ENCODE measurements at regions not wholly inside any gene's neighbourhood (a gene's known extent, or its start where the extent isn't known, plus 50 kb on each side); places are given as distances from the start of the nearest gene placed in this dataset.

DNA sequence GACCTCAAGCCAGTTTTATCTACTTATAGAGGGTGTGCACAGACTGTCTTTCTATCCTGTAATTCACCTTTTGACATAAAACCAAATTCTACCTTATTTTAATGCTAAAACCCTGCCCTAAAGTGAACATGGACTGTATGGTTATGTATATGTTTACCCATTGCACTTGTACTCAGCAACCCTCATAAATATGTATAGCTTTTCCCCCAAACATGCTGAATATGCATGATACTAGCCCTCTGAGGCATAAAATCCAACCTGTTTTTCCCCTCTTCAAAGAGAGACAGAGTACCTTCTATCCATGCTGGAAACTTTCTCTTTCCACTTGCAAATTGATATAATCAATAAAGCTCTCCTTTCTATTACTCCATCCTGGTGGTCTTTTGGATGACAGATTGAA lies 267.9 kb upstream of the BMP2 start:
- Histone ChIP-seq H3K27me3 (ENCODE audit: control insufficient read depth, insufficient read depth, low read length) (no peaks in the 10 kb centered on the region), H3K9me3 (ENCODE audit: control insufficient read depth, insufficient read depth, low read length) (no peaks in the 10 kb centered on the region), H3K4me3 (ENCODE audit: low read depth, low read length) (no peak overlapping the region), H3K27ac (ENCODE audit: low read depth, low read length) (no peak overlapping the region)
- CTCF ChIA-PET, result no interaction called here
- DNase-seq (ENCODE audit: low read depth, low spot score), result no peak
- POLR2A ChIA-PET, result no interaction called here
- TF ChIP-seq, protein P1, sequence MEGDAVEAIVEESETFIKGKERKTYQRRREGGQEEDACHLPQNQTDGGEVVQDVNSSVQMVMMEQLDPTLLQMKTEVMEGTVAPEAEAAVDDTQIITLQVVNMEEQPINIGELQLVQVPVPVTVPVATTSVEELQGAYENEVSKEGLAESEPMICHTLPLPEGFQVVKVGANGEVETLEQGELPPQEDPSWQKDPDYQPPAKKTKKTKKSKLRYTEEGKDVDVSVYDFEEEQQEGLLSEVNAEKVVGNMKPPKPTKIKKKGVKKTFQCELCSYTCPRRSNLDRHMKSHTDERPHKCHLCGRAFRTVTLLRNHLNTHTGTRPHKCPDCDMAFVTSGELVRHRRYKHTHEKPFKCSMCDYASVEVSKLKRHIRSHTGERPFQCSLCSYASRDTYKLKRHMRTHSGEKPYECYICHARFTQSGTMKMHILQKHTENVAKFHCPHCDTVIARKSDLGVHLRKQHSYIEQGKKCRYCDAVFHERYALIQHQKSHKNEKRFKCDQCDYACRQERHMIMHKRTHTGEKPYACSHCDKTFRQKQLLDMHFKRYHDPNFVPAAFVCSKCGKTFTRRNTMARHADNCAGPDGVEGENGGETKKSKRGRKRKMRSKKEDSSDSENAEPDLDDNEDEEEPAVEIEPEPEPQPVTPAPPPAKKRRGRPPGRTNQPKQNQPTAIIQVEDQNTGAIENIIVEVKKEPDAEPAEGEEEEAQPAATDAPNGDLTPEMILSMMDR (IDR thresholded peaks at IDR 0.05; ENCODE audit: low read depth, low read length), result no peak

DNA sequence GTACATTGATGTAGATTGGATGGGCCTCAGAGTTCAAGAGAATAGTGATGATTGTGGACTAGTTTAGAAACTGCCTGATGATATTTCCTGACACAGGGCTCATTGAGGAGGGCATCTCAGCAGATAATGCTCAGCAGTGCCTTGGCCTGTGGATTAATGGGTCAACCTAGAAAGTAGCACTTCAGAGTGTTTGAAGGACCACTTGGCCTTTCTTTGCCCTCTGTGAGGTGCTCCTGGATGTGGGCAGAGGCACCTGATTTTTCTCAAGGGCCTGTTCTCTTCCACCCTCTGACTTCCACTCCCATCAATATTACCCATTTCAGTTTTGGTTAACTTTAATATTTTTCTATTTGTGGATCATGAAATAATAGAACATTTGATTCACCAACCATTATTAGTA lies 270.6 kb upstream of the BMP2 start:
- no peak for DNase-seq (ENCODE audit: low read depth, low spot score)
- Histone ChIP-seq H3K9me3 (ENCODE audit: control insufficient read depth, insufficient read depth, low read length) (no peaks in the 10 kb centered on the region), H3K27me3 (ENCODE audit: control insufficient read depth, insufficient read depth, low read length) (no peaks in the 10 kb centered on the region), H3K27ac (ENCODE audit: low read depth, low read length) (no peak overlapping the region), H3K4me3 (ENCODE audit: low read depth, low read length) (no peak overlapping the region)
- CTCF ChIA-PET, result no interaction called here
- TF ChIP-seq, protein P1 (IDR thresholded peaks at IDR 0.05; ENCODE audit: low read depth, low read length), result no peak
- POLR2A ChIA-PET, result no interaction called here

DNA sequence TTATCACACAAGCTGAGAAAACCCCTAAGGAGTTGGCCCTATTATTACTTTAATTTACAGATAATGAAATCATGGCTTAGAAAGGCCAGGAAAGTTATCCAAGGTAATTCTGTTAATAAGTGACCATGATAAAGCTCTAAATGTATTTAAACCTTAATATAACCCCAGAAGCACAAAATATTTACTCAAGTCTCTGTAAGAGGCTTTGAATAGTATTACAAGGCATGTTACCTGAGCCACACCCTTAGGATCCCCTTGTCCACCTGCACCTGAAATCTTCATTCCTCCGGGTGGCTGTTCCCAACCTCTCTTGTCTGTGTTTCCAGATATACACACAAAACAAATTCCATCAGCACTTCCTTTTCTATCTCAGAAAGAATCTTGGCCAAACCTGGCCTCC lies 271.6 kb upstream of the BMP2 start:
- DNase-seq (ENCODE audit: low read depth, low spot score), result no peak
- POLR2A ChIA-PET, result no interaction called here
- TF ChIP-seq, protein P1 (IDR thresholded peaks at IDR 0.05; ENCODE audit: low read depth, low read length), result no peak

DNA sequence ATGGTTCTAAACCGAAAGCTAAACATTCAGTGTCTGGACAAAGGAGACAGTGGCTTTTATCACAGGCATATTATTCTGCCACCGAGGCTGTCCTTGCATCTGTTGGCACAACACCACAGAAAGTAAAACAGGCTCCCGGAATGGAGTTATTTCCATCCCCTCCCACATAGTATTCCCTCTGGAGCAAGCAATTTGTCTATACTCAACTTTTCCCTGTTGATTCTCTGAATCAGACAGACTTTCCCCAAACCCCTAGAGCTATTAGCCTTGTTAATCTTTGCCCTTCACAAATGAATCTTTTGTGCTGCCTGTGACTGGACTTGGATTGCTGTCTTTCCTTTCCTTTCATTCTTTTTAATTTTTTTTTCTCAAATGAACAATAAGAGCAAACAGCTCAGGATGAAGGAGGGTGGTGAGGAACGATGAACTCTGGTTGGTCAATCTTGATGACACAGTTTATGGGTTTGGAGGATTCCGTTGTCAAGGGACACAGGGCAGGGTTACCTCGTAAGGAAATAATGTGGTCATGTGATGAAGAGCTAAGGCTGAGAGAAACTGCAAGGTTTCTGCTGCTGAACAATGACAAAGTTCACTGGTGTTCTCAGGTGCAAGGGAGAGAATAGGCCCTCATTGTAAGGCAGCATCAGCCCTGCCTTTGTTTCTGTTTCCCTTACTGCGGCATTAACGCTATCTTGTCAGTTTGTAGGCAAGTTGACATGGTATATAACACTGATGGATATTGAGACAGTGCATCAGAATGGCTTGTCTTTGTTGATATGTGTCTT lies 275.0 kb upstream of the BMP2 start:
- TF ChIP-seq, protein P1 (IDR thresholded peaks at IDR 0.05; ENCODE audit: low read depth, low read length), result no peak
- no peaks in the 10 kb centered on the region for H3K27me3 ChIP-seq (ENCODE audit: control insufficient read depth, insufficient read depth, low read length)
- no peak overlapping the region for H3K4me3 ChIP-seq (ENCODE audit: low read depth, low read length)
- no peaks in the 10 kb centered on the region for H3K9me3 ChIP-seq (ENCODE audit: control insufficient read depth, insufficient read depth, low read length)
- CTCF ChIA-PET, result interaction anchor here (1.0 to 1.4 kb wide), 2 partner anchors 34 to 90 kb away, joined by 3 to 4 read pairs; no protein-coding TSS in a partner anchor
- H3K27ac ChIP-seq (ENCODE audit: low read depth, low read length), result no peak overlapping the region
- POLR2A ChIA-PET, result no interaction called here
- DNase-seq (ENCODE audit: low read depth, low spot score), result no peak

More for the DNA sequence above, 271.6 kb upstream of the BMP2 start:
- H3K27ac ChIP-seq (ENCODE audit: low read depth, low read length), result no peak overlapping the region
- no peaks in the 10 kb centered on the region for H3K9me3 ChIP-seq (ENCODE audit: control insufficient read depth, insufficient read depth, low read length)
- no peak overlapping the region for H3K4me3 ChIP-seq (ENCODE audit: low read depth, low read length)
- H3K27me3 ChIP-seq (ENCODE audit: control insufficient read depth, insufficient read depth, low read length), result no peaks in the 10 kb centered on the region
- CTCF ChIA-PET, result no interaction called here

DNA sequence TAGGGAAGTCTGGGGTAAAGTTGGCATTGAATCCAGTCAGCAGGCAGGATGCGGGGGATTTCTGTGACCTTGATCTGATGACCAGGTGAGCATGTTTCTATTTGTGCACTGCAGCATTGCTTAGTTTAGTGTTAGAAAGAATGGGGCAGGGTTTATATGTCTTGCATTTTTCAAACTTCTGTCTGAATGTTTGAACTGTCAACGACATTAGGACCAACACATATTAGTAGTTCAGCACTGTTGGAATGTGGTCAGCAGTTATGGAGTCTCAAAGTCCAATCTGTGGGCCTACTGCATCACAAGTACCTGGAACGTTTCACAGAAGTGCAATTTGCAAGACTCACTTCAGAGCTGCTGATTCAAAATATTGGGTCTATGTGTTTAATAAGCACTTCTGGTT lies 276.6 kb upstream of the BMP2 start:
- Histone ChIP-seq H3K27ac (ENCODE audit: low read depth, low read length) (no peak overlapping the region), H3K27me3 (ENCODE audit: control insufficient read depth, insufficient read depth, low read length) (no peaks in the 10 kb centered on the region), H3K9me3 (ENCODE audit: control insufficient read depth, insufficient read depth, low read length) (no peaks in the 10 kb centered on the region), H3K4me3 (ENCODE audit: low read depth, low read length) (no peak overlapping the region)
- CTCF ChIA-PET, result no interaction called here
- POLR2A ChIA-PET, result no interaction called here
- DNase-seq (ENCODE audit: low read depth, low spot score), result no peak
- TF ChIP-seq, protein P1 (IDR thresholded peaks at IDR 0.05; ENCODE audit: low read depth, low read length), result no peak

Measured in AG04450 (cell line).